NCI-H1092 treated with DMSO at 0.1 percent for 48 hours (cell line): ENCODE measurements at regions not wholly inside any gene's neighbourhood (a gene's known extent, or its start where the extent isn't known, plus 50 kb on each side); places are given as distances from the start of the nearest gene placed in this dataset.
A peak's percentile ranks its signal among the peaks of the same experiment; 100 is the strongest.
"Not testable (repeated sequence)": the region's sequence is repeated elsewhere in the genome, so short reads cannot be mapped to it uniquely, and the experiment has no call there.

Experiments used
- DNase-seq: peaks from one replicate; lab custom pipeline; 2025; lab: John Stamatoyannopoulos, UW

- DNase-seq: no peak
Measured at GRCh38 chr9:134561427-134562145, 80.0 kb upstream of the COL5A1 start.

GRCh38 chr9:134562146-134562849 lies 79.3 kb upstream of the COL5A1 start:
- no peak for DNase-seq

DNA sequence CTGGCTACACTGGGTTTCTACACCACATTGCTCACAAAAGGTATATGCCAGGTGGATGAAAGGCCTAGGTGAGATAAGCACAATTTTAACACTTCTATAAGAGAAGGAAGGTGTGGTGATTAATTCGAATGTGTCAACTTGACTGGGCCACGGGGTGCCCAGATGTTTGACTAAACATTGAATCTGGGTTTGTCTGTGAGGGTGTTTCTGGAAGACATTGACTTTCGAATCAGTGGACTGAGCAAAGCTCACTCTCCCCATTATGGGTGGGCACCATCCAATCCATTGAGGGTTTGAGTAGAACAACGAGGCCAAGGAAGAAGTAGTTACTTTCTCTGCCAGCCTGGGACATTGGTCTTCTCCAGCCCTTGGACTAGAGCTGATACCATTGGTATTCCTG lies 78.2 kb upstream of the COL5A1 start:
- no peak for DNase-seq

- no peak for DNase-seq
Measured at GRCh38 chr9:134564431-134565170, 77.0 kb upstream of the COL5A1 start.

DNA sequence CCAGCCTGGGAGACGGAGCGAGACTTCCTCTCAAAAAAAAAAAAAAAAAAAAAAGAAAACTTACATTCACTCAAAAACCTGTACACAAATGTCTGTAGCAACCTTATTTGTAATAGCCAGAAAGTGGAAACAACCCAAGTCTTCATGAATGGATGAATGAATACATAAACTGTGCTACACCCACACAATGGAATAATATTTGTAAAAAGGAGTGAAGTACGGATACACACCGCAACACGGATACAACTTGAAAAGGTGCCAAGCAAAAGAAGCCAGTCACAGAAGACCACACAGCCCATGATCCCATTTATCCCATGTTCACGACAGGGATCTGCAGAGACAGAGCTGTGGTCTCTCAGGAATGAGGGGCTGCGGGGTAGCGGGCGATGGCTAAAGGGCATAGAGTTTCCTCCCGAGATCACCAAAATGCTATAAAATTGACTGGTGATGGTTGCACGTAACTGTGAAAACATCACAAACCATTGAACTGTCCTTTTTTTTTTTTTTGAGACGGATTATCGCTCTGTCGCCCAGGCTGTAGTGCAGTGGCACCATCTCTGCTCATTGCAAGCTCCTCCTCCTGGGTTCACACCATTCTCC lies 76.2 kb upstream of the COL5A1 start:
- no peak for DNase-seq

DNA sequence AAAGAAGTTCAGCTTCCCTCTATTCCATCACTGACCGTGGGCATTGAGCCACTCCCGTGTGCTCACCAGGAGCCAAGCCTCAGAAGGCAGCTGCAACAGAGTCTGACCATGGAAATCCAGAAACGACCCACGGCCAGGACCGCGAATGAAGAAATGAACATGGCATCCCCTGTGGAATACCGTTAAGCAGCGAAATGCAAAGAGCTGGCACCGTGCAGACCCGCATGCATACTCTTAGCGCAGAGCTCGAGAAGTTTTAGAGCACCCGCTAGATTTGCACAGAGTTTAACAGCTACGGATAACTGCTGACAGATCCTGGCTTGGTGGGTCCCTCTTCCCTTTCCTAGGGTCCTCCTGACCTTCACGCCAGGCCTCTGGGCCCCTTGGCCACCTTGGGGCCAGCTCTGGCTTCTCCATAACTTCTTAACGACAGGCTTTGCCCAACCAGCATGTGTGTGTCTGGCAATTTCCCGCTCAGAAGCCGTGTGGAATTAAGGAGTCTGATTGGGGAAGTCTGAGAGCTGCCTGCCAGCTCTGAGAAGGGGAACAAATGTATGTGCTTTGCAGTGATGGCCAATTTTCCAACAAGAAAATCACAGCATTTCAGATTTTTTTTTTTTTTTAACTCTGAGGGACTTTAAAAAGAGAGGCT lies 75.3 kb upstream of the COL5A1 start:
- no peak for DNase-seq

DNA sequence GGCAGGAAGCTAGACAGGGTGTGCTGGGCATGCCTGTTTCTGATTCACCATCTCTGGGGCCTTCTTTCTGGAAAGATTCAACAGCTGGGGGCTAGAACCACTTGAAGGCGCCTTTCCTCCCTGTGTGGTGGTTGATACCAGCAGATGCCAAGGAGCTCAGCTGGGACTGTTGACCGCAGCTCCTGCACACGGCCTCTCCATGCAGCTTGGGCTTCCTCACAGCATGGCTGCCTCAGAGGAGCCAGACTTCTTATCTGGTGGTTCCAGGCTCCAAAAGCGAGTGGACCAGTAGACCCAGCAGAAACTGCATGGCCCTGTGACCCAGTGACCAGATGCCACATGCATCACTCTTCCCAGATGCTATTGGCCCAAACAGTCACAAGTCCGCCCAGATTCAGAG lies 74.7 kb upstream of the COL5A1 start:
- DNase-seq: no peak

DNA sequence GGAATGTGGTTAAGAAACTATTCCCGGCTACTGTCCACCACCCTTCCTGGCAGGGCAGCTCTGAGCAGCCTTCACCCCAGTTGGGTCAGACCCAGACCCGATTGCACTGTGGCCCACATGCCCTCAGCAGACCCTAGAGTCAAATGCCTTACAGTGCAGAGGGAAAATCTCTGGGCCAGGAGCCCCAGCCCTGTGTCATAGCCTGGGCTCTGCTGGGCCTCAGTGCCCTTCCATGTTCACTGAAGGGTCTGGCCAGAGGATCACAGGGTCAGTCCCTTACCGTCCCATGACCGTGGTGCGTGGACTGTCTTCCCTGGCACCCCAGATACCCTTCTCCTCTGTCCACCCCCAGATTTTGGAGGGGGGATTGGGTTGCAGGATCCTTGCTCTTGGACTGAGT lies 73.5 kb upstream of the COL5A1 start:
- DNase-seq: no peak

GRCh38 chr9:134568811-134569210 lies 72.8 kb upstream of the COL5A1 start:
- DNase-seq: no peak

- no peak for DNase-seq
Measured at GRCh38 chr9:134569626-134570025, 72.0 kb upstream of the COL5A1 start.

- peak; percentile 54 for DNase-seq
Measured at GRCh38 chr9:134570151-134570621, 71.4 kb upstream of the COL5A1 start.

- DNase-seq: peak; percentile 7
Measured at GRCh38 chr9:134570711-134571325, 70.8 kb upstream of the COL5A1 start.

DNA sequence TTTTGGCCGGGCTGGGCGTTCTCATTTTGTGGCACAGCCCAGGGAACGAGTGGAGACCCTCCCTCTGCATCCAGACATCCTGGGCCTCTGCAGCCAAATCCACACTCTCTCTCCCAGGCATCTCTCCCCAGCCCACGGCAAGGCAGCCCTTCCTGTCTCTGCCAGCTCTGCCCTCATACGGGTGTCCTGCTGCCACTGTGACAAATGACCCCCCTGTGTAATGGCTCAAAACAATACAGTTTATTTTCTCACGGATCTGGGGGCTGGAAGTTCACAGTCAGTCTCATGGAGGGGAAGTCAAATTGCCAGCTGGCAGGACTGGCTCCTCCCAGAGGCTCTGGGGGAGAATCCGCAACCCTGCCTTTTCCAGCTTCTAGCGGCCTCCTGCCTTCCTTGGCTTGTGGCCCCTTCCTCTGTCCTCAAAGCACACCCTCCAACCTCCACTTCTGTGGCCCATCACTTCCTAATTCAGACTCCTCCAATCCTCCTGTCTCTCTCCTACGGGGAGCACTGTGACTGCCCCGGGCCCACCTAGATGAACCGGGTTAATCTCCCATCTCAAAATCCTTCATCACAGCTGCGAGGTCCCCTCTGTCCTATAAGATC lies 70.2 kb upstream of the COL5A1 start:
- no peak for DNase-seq

DNA sequence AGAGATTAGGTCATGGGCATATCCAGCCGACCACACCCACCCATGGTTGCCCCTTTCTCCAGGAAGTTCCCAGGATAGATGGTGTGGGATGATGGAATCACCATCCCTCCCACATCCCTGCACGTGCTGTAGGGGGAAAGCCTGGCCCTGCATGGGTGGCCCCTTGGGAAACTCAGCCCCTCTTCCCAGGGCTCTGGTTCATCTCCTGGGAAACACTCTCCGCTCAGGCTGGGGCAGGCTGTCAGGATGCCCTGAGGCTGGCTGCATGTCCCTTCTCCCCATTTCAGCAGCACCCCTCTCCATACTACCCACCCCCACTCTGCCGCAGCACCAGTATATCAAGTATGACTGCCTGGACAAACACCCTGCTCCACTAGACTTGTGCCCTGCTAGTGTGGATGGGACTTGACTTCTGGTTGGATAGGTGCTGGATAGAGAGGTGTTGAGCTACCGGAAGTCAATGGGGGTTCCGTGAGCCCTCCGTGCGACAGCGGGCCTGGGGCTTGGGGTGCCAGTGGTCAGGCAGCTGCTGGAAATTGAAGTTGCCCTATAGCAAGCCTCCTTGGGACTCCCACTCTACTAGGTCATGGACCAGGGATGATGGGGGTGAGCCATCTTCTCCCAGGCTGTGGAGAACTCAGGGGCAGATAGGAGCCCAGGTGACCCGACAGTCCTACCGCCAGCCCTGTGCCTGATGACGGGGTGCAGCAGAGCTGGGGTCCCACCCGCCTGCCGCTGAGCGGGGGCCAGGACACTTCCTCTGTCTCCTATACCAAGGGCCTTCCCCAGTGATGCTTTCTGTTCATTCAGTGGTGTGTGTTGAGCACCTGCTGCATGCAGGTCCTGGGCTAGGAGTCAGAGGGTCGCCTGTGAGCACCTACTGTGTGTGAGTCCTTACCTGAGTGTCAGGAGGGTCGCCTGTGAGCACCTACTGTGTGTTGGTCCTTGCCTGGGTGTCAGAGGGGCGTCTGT lies 69.4 kb upstream of the COL5A1 start:
- DNase-seq: no peak

- DNase-seq: not testable (repeated sequence)
Measured at GRCh38 chr9:134574686-134575085, 66.9 kb upstream of the COL5A1 start.

DNA sequence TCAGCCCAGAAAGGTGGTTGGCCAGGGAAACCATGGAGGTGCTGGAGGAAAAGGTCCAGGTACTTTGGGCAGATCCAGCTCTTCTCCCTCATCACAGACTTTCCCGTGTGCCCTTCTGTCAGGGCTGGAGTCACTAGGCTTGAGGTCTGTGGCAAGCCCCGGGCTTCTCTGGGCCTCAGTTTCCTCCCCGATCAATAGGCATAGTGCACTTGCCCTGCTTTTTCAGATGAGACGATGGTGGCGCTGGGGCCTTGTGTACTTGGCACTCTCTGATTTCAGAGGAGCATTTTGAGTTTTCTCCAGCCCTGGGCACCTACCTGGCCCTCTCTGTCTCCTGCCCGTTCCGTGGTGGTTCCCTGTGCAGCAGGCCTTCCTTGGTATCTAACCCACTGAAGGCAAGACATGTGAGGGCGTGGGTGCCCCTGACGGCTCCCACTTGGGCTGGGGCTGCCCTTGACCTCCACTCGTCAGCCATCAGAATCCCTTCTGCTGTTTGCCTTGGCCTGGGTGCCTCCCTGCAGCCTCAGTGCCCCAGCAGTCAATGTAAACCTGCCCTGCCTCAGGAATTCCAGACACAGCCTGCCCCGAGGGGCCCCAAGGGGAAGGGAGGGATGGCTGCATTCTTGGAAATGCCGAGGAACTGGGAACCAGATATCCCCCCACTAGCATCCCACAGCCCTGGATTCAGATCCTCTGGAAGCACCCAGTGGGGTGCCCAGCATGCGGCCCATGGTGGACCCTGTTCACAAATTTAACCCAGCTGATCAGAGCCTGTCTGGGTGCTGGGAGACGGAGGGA lies 66.3 kb upstream of the COL5A1 start:
- no peak for DNase-seq

- DNase-seq: no peak
Measured at GRCh38 chr9:134575901-134576176, 65.8 kb upstream of the COL5A1 start.

GRCh38 chr9:134585021-134585561 lies 56.5 kb upstream of the COL5A1 start:
- DNase-seq: no peak
